Fibroblast of lung (primary cell): ENCODE measurements at regions not wholly inside any gene's neighbourhood (a gene's known extent, or its start where the extent isn't known, plus 50 kb on each side); places are given as distances from the start of the nearest gene placed in this dataset.

Experiments used
- DNase-seq, 2 donors: peaks; one replicate each; pipeline versions ENCODE4 v3.0.0 to v3.0.0-alpha.2; 2010; ENCODE audit warnings: low read depth in 2 of 2
- H2AFZ ChIP-seq: 2 replicates; pipeline ENCODE4 v1.5.1; 2012; ENCODE audit warnings: low read length, control low read depth, inconsistent platforms
- H3K27ac ChIP-seq: 2 replicates; pipeline ENCODE4 v1.5.1; 2011; ENCODE audit warnings: low read length, control low read depth; ENCODE audit not compliant: insufficient read depth
- H3K27me3 ChIP-seq: 2 replicates; pipeline ENCODE4 v1.5.1; 2011; ENCODE audit warnings: mild to moderate bottlenecking, low read length; ENCODE audit not compliant: control insufficient read depth, insufficient read depth
- H3K36me3 ChIP-seq: 2 replicates; pipeline ENCODE4 v1.5.1; 2011; ENCODE audit warnings: low read length; ENCODE audit not compliant: control insufficient read depth, insufficient read depth
- H3K4me1 ChIP-seq: 2 replicates; pipeline ENCODE4 v1.5.1; 2011; ENCODE audit warnings: low read length; ENCODE audit not compliant: control insufficient read depth, insufficient read depth; ENCODE audit errors: extremely low read depth
- H3K4me2 ChIP-seq: 2 replicates; pipeline ENCODE4 v1.5.1; 2011; ENCODE audit warnings: low read length, control low read depth; ENCODE audit not compliant: insufficient read depth; ENCODE audit errors: extremely low read depth
- H3K4me3 ChIP-seq, 4 experiments: fragments of 200-600 bp in 1 of 4; sonication (generic) in 1 of 4; replicated peaks in 1 of 4; 2 replicates each; pipeline ENCODE4 v1.5.1; 2011 to 2016; ENCODE audit warnings: low read length in 4 of 4, low read depth in 3 of 4, mild to moderate bottlenecking in 3 of 4, control low read depth in 2 of 4, inconsistent platforms in 1 of 4, mixed read lengths in 1 of 4; ENCODE audit not compliant: insufficient read depth in 1 of 4; ENCODE audit errors: control extremely low read depth in 1 of 4
- H3K79me2 ChIP-seq: 2 replicates; pipeline ENCODE4 v1.5.1; 2012; ENCODE audit warnings: mild to moderate bottlenecking, low read length, inconsistent platforms; ENCODE audit not compliant: control insufficient read depth, insufficient read depth
- H3K9ac ChIP-seq: 2 replicates; pipeline ENCODE4 v1.5.1; 2011; ENCODE audit warnings: mild to moderate bottlenecking, low read length, control low read depth; ENCODE audit not compliant: insufficient read depth
- H3K9me3 ChIP-seq: 2 replicates; pipeline ENCODE4 v1.5.1; 2012; ENCODE audit warnings: low read depth, low read length; ENCODE audit not compliant: control insufficient read depth, insufficient read depth
- H4K20me1 ChIP-seq: 2 replicates; pipeline ENCODE4 v1.5.1; 2011; ENCODE audit warnings: low read length; ENCODE audit not compliant: control insufficient read depth, insufficient read depth; ENCODE audit errors: extremely low read depth
- EZH2 ChIP-seq: IDR thresholded peaks from 2 replicates; pipeline ENCODE4 v1.5.1; 2012; ENCODE audit warnings: low read length, control low read depth, mild to moderate bottlenecking; ENCODE audit errors: missing control alignments
- TF ChIP-seq, protein P1 (sequence below), 2 donors: IDR thresholded peaks in 1 of 2; conservative IDR thresholded peaks in 1 of 2; 1 replicate in 1 of 2; 2 replicates in 1 of 2; pipeline ENCODE4 v1.5.1; 2011 to 2012; ENCODE audit warnings: low read length in 2 of 2, control low read depth in 1 of 2, inconsistent platforms in 1 of 2, low read depth in 1 of 2, mild to moderate bottlenecking in 1 of 2

DNA sequence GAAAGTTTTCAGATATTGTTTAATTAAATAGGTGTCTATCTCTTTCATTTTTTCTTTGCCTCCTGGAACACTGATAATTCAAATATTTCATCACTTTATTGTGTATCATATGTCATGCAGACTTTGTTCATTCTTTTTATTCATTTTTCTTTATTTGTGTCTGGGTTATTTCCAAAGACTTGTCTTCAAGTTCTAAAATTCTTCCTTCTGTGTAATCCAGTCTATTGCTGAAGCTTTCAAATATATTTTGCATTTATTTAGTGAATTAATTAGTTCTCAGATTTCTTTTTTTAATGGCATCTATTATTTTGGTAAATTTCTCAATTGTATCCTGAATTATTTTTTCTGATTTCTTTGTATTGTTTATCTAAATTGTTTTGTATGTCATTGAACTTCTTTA is 70.1 kb downstream of the ZNF330 start:
- Histone ChIP-seq H3K4me2 (no peak overlapping the region), H3K79me2 (no peaks in the 10 kb centered on the region), H4K20me1 (no peaks in the 10 kb centered on the region), H3K27ac (no peak overlapping the region), H3K4me1 (no peaks in the 10 kb centered on the region), H3K27me3 (no peaks in the 10 kb centered on the region), H3K4me3 (no peak overlapping the region), H3K9ac (no peak overlapping the region), H2AFZ (no peak overlapping the region), H3K9me3 (no peaks in the 10 kb centered on the region), H3K36me3 (no peaks in the 10 kb centered on the region)
- no peak for DNase-seq
- TF ChIP-seq, protein P1, sequence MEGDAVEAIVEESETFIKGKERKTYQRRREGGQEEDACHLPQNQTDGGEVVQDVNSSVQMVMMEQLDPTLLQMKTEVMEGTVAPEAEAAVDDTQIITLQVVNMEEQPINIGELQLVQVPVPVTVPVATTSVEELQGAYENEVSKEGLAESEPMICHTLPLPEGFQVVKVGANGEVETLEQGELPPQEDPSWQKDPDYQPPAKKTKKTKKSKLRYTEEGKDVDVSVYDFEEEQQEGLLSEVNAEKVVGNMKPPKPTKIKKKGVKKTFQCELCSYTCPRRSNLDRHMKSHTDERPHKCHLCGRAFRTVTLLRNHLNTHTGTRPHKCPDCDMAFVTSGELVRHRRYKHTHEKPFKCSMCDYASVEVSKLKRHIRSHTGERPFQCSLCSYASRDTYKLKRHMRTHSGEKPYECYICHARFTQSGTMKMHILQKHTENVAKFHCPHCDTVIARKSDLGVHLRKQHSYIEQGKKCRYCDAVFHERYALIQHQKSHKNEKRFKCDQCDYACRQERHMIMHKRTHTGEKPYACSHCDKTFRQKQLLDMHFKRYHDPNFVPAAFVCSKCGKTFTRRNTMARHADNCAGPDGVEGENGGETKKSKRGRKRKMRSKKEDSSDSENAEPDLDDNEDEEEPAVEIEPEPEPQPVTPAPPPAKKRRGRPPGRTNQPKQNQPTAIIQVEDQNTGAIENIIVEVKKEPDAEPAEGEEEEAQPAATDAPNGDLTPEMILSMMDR (conservative IDR thresholded peaks at IDR 0.05 in 1 of 2, IDR thresholded peaks at IDR 0.05 in 1 of 2; ENCODE audit: low read depth in 1 of 2, low read length in 2 of 2) = no peak
- TF ChIP-seq EZH2 = no peak

DNA sequence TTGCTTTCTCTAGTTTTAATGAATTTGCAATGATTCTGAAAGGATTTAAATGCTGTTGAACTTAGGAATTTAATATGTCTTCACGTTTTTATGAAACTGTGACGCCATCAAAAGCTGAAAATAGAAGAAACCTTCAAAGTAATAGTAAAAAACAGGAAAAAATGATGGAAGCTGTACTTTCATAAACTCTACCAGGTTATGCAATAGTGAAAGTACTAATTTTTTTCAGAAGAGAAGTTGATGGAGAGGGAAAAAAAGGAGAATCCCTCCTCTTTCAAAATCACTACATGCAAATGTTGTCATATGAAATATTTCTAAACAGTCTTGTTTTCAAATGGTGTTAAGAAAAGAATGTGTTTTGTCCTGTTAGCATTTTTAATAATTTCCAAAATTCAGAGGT is 73.6 kb downstream of the ZNF330 start:
- no peak overlapping the region for H3K27ac ChIP-seq
- no peak overlapping the region for H2AFZ ChIP-seq
- H3K36me3 ChIP-seq = no peaks in the 10 kb centered on the region
- no peaks in the 10 kb centered on the region for H3K4me1 ChIP-seq
- no peak overlapping the region for H3K4me3 ChIP-seq
- no peak for DNase-seq
- no peaks in the 10 kb centered on the region for H4K20me1 ChIP-seq
- no peaks in the 10 kb centered on the region for H3K9me3 ChIP-seq
- H3K9ac ChIP-seq = no peak overlapping the region
- H3K79me2 ChIP-seq = no peaks in the 10 kb centered on the region
- H3K4me2 ChIP-seq = no peak overlapping the region
- TF ChIP-seq, protein P1 (conservative IDR thresholded peaks at IDR 0.05 in 1 of 2, IDR thresholded peaks at IDR 0.05 in 1 of 2; ENCODE audit: low read depth in 1 of 2, low read length in 2 of 2) = no peak
- H3K27me3 ChIP-seq = no peaks in the 10 kb centered on the region

DNA sequence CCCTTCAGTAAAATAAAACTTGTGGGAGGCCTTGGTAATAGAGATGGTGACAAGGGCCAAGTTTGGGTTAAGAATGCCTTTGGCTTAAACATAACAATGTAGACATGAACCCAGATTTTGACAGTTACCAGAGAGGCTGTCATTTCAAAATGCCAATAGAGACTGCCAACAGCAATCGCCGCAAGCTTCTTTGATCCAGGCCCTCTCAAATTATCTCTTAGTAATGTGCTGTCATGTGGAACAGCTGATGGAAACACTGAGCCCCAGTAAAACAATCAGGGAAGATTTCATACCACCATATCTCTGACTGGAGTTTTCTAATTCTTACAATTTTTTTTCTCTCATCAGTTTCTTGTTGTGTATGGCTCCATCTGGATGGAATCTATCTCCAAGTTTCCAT is 80.5 kb downstream of the ZNF330 start:
- H4K20me1 ChIP-seq = no peaks in the 10 kb centered on the region
- H3K4me1 ChIP-seq = no peaks in the 10 kb centered on the region
- no peak overlapping the region for H3K4me2 ChIP-seq
- no peak overlapping the region for H2AFZ ChIP-seq
- no peaks in the 10 kb centered on the region for H3K9me3 ChIP-seq
- H3K27ac ChIP-seq = no peak overlapping the region
- TF ChIP-seq, protein P1 (conservative IDR thresholded peaks at IDR 0.05 in 1 of 2, IDR thresholded peaks at IDR 0.05 in 1 of 2; ENCODE audit: low read depth in 1 of 2, low read length in 2 of 2) = no peak
- TF ChIP-seq EZH2 = no peak
- no peak overlapping the region for H3K9ac ChIP-seq
- H3K79me2 ChIP-seq = no peaks in the 10 kb centered on the region
- DNase-seq = no peak
- H3K36me3 ChIP-seq = no peaks in the 10 kb centered on the region
- no peak overlapping the region for H3K4me3 ChIP-seq
- no peaks in the 10 kb centered on the region for H3K27me3 ChIP-seq
